SH-SY5Y (cell line): ENCODE measurements at regions not wholly inside any gene's neighbourhood (a gene's known extent, or its start where the extent isn't known, plus 50 kb on each side); places are given as distances from the start of the nearest gene placed in this dataset.

Experiments used
- GATA2 ChIP-seq: IDR thresholded peaks from 2 replicates; pipeline ENCODE4 v1.6.1; 2011; ENCODE audit warnings: mild to moderate bottlenecking, low read depth, low read length
- GATA3 ChIP-seq: IDR thresholded peaks from 2 replicates; pipeline ENCODE4 v1.6.1; 2011; ENCODE audit warnings: low read depth, mild to moderate bottlenecking, low read length, moderate library complexity

- TF ChIP-seq GATA2, result no peak
- TF ChIP-seq GATA3, result no peak
Measured at GRCh38 chr13:73449252-73449651, 390.4 kb downstream of the KLF5 start.
